ENCODE measurements at regions not wholly inside any gene's neighbourhood (a gene's known extent, or its start where the extent isn't known, plus 50 kb on each side); places are given as distances from the start of the nearest gene placed in this dataset.
A peak's percentile ranks its signal among the peaks of the same experiment; 100 is the strongest.

DNA sequence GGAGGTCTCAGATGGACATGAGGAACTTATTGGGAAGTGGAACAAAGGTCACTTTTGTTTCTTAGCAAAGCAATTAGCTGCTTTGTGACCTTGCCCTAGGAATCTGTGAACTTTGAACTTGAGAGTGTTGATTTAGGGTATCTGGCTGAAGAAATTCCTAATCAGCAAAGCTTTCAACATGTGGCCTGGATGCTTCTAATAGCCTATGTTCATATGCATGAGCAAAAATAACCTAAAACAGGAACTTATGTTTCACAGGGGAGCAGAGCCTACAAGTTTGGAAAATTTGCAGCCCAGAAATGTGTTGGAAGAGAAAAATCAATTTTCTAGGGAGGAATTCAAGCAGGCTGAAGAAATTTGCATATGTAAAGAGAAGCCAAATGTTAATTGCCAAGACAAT is 405.8 kb upstream of the SALL3 start:
- peaks cover 0 to 37% (median 14%) of the 10 kb centered on the region in 12 donors for H3K9me3 ChIP-seq

GRCh38 chr18:78576967-78577366 is 402.7 kb upstream of the SALL3 start:
- H3K9me3 ChIP-seq = peaks cover 0 to 22% (median 9%) of the 10 kb centered on the region in 12 donors
- intact Hi-C loops (cut with DNase I) = no loop called here
- 80 to 91% (median 83%) methylated on average over 8 to 11 of the region's 11 CpGs for WGBS, 4 donors
- H3K27ac ChIP-seq = no peak overlapping the region
- ATAC-seq (no peak), DNase-seq (no peak)
- H3K4me3 ChIP-seq = no peak overlapping the region
- no peaks in the 10 kb centered on the region for H3K27me3 ChIP-seq
- no peaks in the 10 kb centered on the region for H3K4me1 ChIP-seq
- TF ChIP-seq, protein P1, sequence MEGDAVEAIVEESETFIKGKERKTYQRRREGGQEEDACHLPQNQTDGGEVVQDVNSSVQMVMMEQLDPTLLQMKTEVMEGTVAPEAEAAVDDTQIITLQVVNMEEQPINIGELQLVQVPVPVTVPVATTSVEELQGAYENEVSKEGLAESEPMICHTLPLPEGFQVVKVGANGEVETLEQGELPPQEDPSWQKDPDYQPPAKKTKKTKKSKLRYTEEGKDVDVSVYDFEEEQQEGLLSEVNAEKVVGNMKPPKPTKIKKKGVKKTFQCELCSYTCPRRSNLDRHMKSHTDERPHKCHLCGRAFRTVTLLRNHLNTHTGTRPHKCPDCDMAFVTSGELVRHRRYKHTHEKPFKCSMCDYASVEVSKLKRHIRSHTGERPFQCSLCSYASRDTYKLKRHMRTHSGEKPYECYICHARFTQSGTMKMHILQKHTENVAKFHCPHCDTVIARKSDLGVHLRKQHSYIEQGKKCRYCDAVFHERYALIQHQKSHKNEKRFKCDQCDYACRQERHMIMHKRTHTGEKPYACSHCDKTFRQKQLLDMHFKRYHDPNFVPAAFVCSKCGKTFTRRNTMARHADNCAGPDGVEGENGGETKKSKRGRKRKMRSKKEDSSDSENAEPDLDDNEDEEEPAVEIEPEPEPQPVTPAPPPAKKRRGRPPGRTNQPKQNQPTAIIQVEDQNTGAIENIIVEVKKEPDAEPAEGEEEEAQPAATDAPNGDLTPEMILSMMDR (IDR thresholded peaks at IDR 0.05) = no peak
- TF ChIP-seq POLR2A (IDR thresholded peaks at IDR 0.05) = no peak
- no peaks in the 10 kb centered on the region for H3K36me3 ChIP-seq

More for the DNA sequence above, 405.8 kb upstream of the SALL3 start:
- TF ChIP-seq POLR2A (IDR thresholded peaks at IDR 0.05) = no peak
- TF ChIP-seq, protein P1 (IDR thresholded peaks at IDR 0.05) = no peak
- no peak for ATAC-seq
- Histone ChIP-seq H3K4me3 (no peak overlapping the region), H3K4me1 (no peaks in the 10 kb centered on the region), H3K27me3 (no peaks in the 10 kb centered on the region), H3K27ac (no peak overlapping the region), H3K36me3 (no peaks in the 10 kb centered on the region)
- no peak for DNase-seq
- intact Hi-C loops (cut with DNase I) = no loop called here

DNA sequence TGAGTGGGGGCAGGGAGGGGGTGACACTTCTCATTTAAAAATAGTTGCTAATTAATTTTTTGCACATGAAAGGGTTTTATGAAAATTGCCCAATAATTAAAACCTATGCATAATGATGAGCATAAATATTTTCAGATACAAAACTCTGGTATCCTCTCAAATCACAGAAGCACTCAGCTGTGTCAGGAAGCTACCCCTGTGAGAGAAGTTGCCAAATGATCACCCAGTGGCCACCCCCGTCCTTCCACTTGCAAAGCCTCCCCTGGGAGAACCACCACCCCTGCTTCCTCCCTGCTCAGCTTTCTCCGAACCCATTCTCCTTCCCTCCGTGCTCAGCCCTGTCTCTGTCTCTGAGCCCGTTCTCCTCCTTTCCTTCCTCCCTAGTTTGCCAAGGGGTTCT is 400.2 kb upstream of the SALL3 start:
- H3K9me3 ChIP-seq = peaks cover 0 to 3% (median 0%) of the 10 kb centered on the region in 12 donors
- H3K36me3 ChIP-seq = no peaks in the 10 kb centered on the region
- DNase-seq (peak in 1 of 5 donors; percentile 0), ATAC-seq (no peak)
- intact Hi-C loops (cut with DNase I) = no loop called here
- H3K27me3 ChIP-seq = no peaks in the 10 kb centered on the region
- TF ChIP-seq, protein P1 (IDR thresholded peaks at IDR 0.05) = no peak
- TF ChIP-seq POLR2A (IDR thresholded peaks at IDR 0.05) = no peak
- WGBS, 4 donors = 53 to 62% (median 54%) methylated on average over 4 of the region's 4 CpGs
- no peaks in the 10 kb centered on the region for H3K4me1 ChIP-seq
- H3K27ac ChIP-seq = no peak overlapping the region
- H3K4me3 ChIP-seq = no peak overlapping the region

DNA sequence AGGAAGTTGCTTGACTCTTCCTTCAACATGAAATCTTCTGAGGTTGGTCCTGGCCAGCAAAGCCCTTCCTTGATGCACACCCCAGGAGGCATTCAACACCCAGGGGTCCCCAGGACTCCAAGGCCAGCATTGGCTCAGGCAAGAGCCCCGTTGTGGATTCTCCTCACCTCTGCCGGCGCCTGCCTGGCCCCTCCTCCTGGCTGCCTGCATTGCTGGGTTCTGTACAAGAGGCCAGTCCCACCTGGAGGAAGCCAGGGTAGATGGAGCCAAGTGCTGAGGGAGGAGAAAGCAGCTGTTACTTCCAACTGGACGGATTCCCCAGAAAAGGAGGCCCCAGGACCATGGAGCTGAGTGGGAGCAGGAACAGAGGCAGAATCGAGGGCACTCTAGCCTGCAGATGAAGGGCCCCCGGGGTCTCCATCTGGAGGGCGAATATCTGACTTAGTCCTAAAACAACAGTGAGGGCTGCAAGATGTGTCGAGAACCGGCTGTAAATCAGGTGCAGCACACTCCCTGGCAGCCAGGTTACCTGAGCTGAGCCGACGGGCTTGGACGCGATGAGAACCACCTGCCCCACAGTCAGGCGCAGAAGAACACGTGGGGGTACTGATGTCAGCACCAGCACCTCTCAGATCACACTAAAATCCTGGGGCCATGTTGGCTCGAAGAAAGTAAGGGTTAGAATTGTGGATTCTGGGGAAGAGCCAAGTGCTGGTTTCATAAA is 399.6 kb upstream of the SALL3 start:
- DNase-seq = peak in 1 of 5 donors; percentile 1
- Histone ChIP-seq H3K9me3 (no peaks in the 10 kb centered on the region), H3K4me1 (no peaks in the 10 kb centered on the region), H3K27ac (no peak overlapping the region), H3K27me3 (no peaks in the 10 kb centered on the region), H3K36me3 (no peaks in the 10 kb centered on the region), H3K4me3 (no peak overlapping the region)
- no peak for ATAC-seq
- 78 to 85% (median 79%) methylated on average over 13 to 16 of the region's 16 CpGs for WGBS, 4 donors
- TF ChIP-seq, protein P1 (IDR thresholded peaks at IDR 0.05) = no peak
- TF ChIP-seq POLR2A (IDR thresholded peaks at IDR 0.05) = no peak
- intact Hi-C loops (cut with DNase I) = no loop called here

All from heart left ventricle (tissue), 16 donors.